HepG2 (cell line): ENCODE measurements at regions not wholly inside any gene's neighbourhood (a gene's known extent, or its start where the extent isn't known, plus 50 kb on each side); places are given as distances from the start of the nearest gene placed in this dataset.

ENCODE experiments used
- BCL6 ChIP-seq: IDR thresholded peaks from 2 replicates; pipeline ENCODE4 v1.6.1; 2016; ENCODE audit warnings: missing genetic modification reagents, missing compliant biosample characterization
- ELF3 ChIP-seq: IDR thresholded peaks from 2 replicates; pipeline ENCODE4 v1.6.1; 2016; ENCODE audit warnings: missing genetic modification reagents, missing compliant biosample characterization
- FOXA3 ChIP-seq: IDR thresholded peaks from 2 replicates; pipeline ENCODE4 v1.6.1; 2016; ENCODE audit warnings: missing genetic modification reagents, missing compliant biosample characterization
- GATAD2A ChIP-seq: IDR thresholded peaks from 2 replicates; pipeline ENCODE4 v1.6.1; 2016
- KDM3A ChIP-seq: IDR thresholded peaks from 2 replicates; pipeline ENCODE4 v1.6.1; 2018; ENCODE audit warnings: low read depth, missing compliant biosample characterization
- MIXL1 ChIP-seq: IDR thresholded peaks from 2 replicates; pipeline ENCODE4 v1.6.1; 2016
- SKI ChIP-seq: fragments of 450-650 bp; IDR thresholded peaks from one replicate; pipeline ENCODE4 v1.6.1; 2018; ENCODE audit warnings: mild to moderate bottlenecking; ENCODE audit not compliant: partially characterized antibody
- SRY ChIP-seq: sonication (generic); formaldehyde crosslinking; IDR thresholded peaks from 2 replicates; pipeline ENCODE4 v1.8.0; 2022; ENCODE audit warnings: mild to moderate bottlenecking, missing genetic modification reagents
- ZNF3 ChIP-seq: IDR thresholded peaks from 2 replicates; pipeline ENCODE4 v1.7.0; 2017; ENCODE audit warnings: inconsistent platforms
- ZNF367 ChIP-seq: sonication (generic); formaldehyde crosslinking; IDR thresholded peaks from 2 replicates; pipeline ENCODE4 v1.4.0; 2020; ENCODE audit warnings: missing genetic modification reagents, borderline replicate concordance
- ZNF543 ChIP-seq: sonication (generic); formaldehyde crosslinking; IDR thresholded peaks from 2 replicates; pipeline ENCODE4 v1.4.0; 2020; ENCODE audit warnings: mild to moderate bottlenecking, missing genetic modification reagents
- ZNF781 ChIP-seq: sonication (generic); formaldehyde crosslinking; IDR thresholded peaks from 2 replicates; pipeline ENCODE4 v1.5.1; 2020; ENCODE audit warnings: borderline replicate concordance, mild to moderate bottlenecking, missing genetic modification reagents; ENCODE audit errors: not compliant biosample characterization
- TF ChIP-seq, protein P1 (sequence below): sonication (generic); formaldehyde crosslinking; IDR thresholded peaks from 2 replicates; pipeline ENCODE4 v1.4.0; 2020; ENCODE audit warnings: low read depth, mild to moderate bottlenecking, missing genetic modification reagents
- TF ChIP-seq, protein P2 (sequence below): sonication (generic); formaldehyde crosslinking; IDR thresholded peaks from 2 replicates; pipeline ENCODE4 v1.4.0; 2020; ENCODE audit warnings: missing genetic modification reagents, mild to moderate bottlenecking, borderline replicate concordance
- TF ChIP-seq, protein P3 (sequence below): sonication (generic); formaldehyde crosslinking; IDR thresholded peaks from 2 replicates; pipeline ENCODE4 v1.4.0; 2020; ENCODE audit warnings: missing genetic modification reagents, borderline replicate concordance
- TF ChIP-seq, protein P4 (sequence below): sonication (generic); formaldehyde crosslinking; IDR thresholded peaks from 2 replicates; pipeline ENCODE4 v1.4.0; 2020; ENCODE audit warnings: missing genetic modification reagents
- TF ChIP-seq, protein P5 (sequence below): sonication (generic); formaldehyde crosslinking; IDR thresholded peaks from 2 replicates; pipeline ENCODE4 v1.4.0; 2020; ENCODE audit warnings: missing genetic modification reagents, borderline replicate concordance
- TF ChIP-seq, protein P6 (sequence below): sonication (generic); formaldehyde crosslinking; IDR thresholded peaks from 2 replicates; pipeline ENCODE4 v1.4.0; 2020; ENCODE audit warnings: missing genetic modification reagents, borderline replicate concordance

DNA sequence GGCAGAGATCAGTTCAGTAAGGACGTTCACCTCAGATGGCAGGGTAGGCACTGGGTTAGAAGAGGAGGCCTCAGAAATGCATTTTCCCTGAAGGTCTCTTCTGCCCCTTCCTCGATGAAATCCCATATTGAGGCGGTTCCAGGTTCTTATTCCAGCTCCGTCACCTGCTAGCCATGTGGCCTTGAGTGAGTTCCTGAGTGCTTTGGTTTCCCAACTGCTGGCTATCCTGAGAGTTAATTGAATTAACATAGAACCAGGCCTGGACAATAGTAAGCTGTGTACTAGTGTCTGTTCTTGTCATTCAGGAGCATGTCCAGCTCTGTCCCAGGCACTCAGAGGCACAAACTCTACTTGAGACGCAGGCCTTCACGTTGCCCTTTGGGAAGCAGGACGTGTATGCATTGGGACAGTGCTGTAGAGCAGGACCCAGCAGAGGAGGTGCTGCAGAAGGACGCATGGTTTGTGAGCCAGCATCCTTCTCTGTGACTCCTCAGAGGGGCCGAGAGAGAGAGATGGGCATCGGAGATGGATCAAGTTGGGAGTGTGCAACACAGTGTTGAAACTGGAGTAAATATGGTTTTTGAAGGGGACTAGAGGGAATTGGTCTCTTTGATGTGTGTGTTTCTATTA lies 114.2 kb downstream of the ASB7 start (continued):
- TF ChIP-seq, protein P1, sequence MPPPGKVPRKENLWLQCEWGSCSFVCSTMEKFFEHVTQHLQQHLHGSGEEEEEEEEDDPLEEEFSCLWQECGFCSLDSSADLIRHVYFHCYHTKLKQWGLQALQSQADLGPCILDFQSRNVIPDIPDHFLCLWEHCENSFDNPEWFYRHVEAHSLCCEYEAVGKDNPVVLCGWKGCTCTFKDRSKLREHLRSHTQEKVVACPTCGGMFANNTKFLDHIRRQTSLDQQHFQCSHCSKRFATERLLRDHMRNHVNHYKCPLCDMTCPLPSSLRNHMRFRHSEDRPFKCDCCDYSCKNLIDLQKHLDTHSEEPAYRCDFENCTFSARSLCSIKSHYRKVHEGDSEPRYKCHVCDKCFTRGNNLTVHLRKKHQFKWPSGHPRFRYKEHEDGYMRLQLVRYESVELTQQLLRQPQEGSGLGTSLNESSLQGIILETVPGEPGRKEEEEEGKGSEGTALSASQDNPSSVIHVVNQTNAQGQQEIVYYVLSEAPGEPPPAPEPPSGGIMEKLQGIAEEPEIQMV (CRISPR knock-in tag): no peak
- TF ChIP-seq ZNF781 (CRISPR knock-in tag) (no peak), ZNF3 (CRISPR knock-in tag) (no peak), ZNF367 (CRISPR knock-in tag) (no peak), FOXA3 (CRISPR knock-in tag) (no peak), KDM3A (CRISPR knock-in tag) (no peak), SKI (no peak), BCL6 (CRISPR knock-in tag) (no peak), SRY (CRISPR knock-in tag) (0 out of 2 replicates have a peak, but pooled peaks have one; percentile 30), ELF3 (no peak), GATAD2A (no peak), MIXL1 (CRISPR knock-in tag) (0 out of 2 replicates have a peak, but pooled peaks have one; percentile 23), ZNF543 (0 out of 2 replicates have a peak, but pooled peaks have one; percentile 16)
- TF ChIP-seq, protein P2, sequence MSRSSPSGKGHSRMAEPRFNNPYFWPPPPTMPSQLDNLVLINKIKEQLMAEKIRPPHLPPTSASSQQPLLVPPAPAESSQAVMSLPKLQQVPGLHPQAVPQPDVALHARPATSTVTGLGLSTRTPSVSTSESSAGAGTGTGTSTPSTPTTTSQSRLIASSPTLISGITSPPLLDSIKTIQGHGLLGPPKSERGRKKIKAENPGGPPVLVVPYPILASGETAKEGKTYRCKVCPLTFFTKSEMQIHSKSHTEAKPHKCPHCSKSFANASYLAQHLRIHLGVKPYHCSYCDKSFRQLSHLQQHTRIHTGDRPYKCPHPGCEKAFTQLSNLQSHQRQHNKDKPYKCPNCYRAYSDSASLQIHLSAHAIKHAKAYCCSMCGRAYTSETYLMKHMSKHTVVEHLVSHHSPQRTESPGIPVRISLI: no peak
- TF ChIP-seq, protein P3, sequence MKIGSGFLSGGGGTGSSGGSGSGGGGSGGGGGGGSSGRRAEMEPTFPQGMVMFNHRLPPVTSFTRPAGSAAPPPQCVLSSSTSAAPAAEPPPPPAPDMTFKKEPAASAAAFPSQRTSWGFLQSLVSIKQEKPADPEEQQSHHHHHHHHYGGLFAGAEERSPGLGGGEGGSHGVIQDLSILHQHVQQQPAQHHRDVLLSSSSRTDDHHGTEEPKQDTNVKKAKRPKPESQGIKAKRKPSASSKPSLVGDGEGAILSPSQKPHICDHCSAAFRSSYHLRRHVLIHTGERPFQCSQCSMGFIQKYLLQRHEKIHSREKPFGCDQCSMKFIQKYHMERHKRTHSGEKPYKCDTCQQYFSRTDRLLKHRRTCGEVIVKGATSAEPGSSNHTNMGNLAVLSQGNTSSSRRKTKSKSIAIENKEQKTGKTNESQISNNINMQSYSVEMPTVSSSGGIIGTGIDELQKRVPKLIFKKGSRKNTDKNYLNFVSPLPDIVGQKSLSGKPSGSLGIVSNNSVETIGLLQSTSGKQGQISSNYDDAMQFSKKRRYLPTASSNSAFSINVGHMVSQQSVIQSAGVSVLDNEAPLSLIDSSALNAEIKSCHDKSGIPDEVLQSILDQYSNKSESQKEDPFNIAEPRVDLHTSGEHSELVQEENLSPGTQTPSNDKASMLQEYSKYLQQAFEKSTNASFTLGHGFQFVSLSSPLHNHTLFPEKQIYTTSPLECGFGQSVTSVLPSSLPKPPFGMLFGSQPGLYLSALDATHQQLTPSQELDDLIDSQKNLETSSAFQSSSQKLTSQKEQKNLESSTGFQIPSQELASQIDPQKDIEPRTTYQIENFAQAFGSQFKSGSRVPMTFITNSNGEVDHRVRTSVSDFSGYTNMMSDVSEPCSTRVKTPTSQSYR (CRISPR knock-in tag): no peak
- TF ChIP-seq, protein P4, sequence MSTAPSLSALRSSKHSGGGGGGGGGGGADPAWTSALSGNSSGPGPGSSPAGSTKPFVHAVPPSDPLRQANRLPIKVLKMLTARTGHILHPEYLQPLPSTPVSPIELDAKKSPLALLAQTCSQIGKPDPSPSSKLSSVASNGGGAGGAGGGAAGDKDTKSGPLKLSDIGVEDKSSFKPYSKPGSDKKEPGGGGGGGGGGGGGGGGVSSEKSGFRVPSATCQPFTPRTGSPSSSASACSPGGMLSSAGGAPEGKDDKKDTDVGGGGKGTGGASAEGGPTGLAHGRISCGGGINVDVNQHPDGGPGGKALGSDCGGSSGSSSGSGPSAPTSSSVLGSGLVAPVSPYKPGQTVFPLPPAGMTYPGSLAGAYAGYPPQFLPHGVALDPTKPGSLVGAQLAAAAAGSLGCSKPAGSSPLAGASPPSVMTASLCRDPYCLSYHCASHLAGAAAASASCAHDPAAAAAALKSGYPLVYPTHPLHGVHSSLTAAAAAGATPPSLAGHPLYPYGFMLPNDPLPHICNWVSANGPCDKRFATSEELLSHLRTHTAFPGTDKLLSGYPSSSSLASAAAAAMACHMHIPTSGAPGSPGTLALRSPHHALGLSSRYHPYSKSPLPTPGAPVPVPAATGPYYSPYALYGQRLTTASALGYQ (CRISPR knock-in tag): no peak
- TF ChIP-seq, protein P5, sequence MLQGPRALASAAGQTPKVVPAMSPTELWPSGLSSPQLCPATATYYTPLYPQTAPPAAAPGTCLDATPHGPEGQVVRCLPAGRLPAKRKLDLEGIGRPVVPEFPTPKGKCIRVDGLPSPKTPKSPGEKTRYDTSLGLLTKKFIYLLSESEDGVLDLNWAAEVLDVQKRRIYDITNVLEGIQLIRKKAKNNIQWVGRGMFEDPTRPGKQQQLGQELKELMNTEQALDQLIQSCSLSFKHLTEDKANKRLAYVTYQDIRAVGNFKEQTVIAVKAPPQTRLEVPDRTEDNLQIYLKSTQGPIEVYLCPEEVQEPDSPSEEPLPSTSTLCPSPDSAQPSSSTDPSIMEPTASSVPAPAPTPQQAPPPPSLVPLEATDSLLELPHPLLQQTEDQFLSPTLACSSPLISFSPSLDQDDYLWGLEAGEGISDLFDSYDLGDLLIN (CRISPR knock-in tag): no peak
- TF ChIP-seq, protein P6, sequence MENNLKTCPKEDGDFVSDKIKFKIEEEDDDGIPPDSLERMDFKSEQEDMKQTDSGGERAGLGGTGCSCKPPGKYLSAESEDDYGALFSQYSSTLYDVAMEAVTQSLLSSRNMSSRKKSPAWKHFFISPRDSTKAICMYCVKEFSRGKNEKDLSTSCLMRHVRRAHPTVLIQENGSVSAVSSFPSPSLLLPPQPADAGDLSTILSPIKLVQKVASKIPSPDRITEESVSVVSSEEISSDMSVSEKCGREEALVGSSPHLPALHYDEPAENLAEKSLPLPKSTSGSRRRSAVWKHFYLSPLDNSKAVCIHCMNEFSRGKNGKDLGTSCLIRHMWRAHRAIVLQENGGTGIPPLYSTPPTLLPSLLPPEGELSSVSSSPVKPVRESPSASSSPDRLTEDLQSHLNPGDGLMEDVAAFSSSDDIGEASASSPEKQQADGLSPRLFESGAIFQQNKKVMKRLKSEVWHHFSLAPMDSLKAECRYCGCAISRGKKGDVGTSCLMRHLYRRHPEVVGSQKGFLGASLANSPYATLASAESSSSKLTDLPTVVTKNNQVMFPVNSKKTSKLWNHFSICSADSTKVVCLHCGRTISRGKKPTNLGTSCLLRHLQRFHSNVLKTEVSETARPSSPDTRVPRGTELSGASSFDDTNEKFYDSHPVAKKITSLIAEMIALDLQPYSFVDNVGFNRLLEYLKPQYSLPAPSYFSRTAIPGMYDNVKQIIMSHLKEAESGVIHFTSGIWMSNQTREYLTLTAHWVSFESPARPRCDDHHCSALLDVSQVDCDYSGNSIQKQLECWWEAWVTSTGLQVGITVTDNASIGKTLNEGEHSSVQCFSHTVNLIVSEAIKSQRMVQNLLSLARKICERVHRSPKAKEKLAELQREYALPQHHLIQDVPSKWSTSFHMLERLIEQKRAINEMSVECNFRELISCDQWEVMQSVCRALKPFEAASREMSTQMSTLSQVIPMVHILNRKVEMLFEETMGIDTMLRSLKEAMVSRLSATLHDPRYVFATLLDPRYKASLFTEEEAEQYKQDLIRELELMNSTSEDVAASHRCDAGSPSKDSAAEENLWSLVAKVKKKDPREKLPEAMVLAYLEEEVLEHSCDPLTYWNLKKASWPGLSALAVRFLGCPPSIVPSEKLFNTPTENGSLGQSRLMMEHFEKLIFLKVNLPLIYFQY: no peak
